ENCODE measurements at regions not wholly inside any gene's neighbourhood (a gene's known extent, or its start where the extent isn't known, plus 50 kb on each side); places are given as distances from the start of the nearest gene placed in this dataset.

DNA sequence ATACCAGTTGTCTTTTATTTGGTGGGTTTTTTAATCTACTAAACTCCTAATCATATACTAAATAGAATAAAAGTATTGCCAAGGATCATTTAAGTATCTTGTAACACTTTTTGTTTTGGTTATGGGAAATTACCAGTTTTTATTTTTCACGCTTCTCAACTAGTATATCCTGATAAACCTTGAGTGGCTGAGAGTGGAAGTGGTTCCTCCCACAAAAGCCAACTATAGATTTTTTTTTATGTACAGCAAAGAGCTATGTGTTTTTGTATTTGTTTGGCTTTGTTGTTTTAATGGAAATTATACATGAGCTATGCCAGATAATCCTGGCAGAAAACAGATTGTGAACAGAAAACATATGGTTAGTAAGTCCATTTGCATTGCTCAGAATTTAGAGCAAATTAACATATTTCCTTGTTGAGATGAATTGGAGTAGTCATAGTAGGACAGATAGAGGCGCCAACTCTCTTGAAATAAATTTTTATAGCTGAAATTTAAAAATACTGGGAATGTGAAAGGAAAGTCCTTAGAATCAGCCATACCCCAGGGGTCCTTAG lies 60.9 kb upstream of the PSMA6 start:
- Histone ChIP-seq H3K4me3 (replicated peaks in 1 of 4; ENCODE audit: control extremely low read depth in 1 of 4, insufficient read depth in 1 of 4, low read depth in 3 of 4, low read length in 4 of 4) (no peak overlapping the region), H3K4me1 (ENCODE audit: control insufficient read depth, extremely low read depth, insufficient read depth, low read length) (no peaks in the 10 kb centered on the region), H2AFZ (ENCODE audit: low read length) (no peak overlapping the region), H4K20me1 (ENCODE audit: control insufficient read depth, extremely low read depth, insufficient read depth, low read length) (no peaks in the 10 kb centered on the region), H3K9me3 (ENCODE audit: control insufficient read depth, insufficient read depth, low read depth, low read length) (no peaks in the 10 kb centered on the region), H3K36me3 (ENCODE audit: control insufficient read depth, insufficient read depth, low read length) (no peaks in the 10 kb centered on the region), H3K27ac (ENCODE audit: insufficient read depth, low read length) (no peak overlapping the region), H3K27me3 (ENCODE audit: control insufficient read depth, insufficient read depth, low read length) (no peaks in the 10 kb centered on the region), H3K79me2 (ENCODE audit: control insufficient read depth, insufficient read depth, low read length) (no peaks in the 10 kb centered on the region), H3K4me2 (ENCODE audit: extremely low read depth, insufficient read depth, low read length) (no peak overlapping the region), H3K9ac (ENCODE audit: insufficient read depth, low read length) (no peak overlapping the region)
- DNase-seq (ENCODE audit: low read depth in 2 of 2), result peak in 1 of 2 donors; percentile 22
- no peak for TF ChIP-seq CTCF (conservative IDR thresholded peaks at IDR 0.05 in 1 of 2, IDR thresholded peaks at IDR 0.05 in 1 of 2; ENCODE audit: low read depth in 1 of 2, low read length in 2 of 2)
- no peak for TF ChIP-seq EZH2 (IDR thresholded peaks at IDR 0.05; ENCODE audit: low read length, missing control alignments)

DNA sequence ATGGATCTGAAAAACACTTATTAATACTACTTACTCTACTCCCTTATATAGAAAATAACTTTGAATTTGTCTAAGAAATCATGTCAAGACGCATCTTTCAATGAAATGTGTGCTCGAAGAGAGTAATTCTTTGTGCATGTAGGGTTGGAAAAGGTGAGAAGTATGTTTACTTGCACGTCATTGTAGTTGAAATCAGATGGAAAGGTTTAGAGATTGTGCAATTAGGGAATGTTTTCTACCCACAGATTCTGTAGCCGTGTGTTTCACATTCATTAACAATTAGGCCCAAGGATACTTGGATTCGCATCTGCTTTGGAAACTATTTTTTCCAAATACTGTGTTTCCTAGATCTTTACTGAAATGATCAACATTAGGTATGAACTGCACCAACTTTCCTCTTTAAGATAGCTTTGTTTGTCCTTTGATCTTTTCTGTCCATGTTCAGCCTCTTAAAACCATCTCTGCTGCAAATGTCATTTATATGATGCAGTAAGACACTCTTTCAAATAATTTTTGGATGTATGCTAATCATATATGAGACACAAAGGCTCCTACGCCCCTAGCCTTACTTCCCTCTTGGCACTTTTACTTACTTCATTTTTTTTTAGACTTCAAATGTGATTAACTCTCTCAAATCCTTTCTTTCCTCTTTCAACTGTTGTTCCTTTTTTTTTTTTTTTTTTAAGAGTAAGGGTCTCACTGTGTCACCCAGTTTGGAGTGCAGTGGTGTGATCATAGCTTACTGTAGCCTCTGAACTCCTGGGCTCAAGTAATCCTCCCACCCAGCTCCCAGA lies 58.0 kb upstream of the PSMA6 start:
- Histone ChIP-seq H3K4me2 (ENCODE audit: extremely low read depth, insufficient read depth, low read length) (no peak overlapping the region), H4K20me1 (ENCODE audit: control insufficient read depth, extremely low read depth, insufficient read depth, low read length) (no peaks in the 10 kb centered on the region), H2AFZ (ENCODE audit: low read length) (no peak overlapping the region), H3K79me2 (ENCODE audit: control insufficient read depth, insufficient read depth, low read length) (no peaks in the 10 kb centered on the region), H3K4me3 (replicated peaks in 1 of 4; ENCODE audit: control extremely low read depth in 1 of 4, insufficient read depth in 1 of 4, low read depth in 3 of 4, low read length in 4 of 4) (no peak overlapping the region), H3K9me3 (ENCODE audit: control insufficient read depth, insufficient read depth, low read depth, low read length) (no peaks in the 10 kb centered on the region), H3K4me1 (ENCODE audit: control insufficient read depth, extremely low read depth, insufficient read depth, low read length) (no peaks in the 10 kb centered on the region), H3K9ac (ENCODE audit: insufficient read depth, low read length) (no peak overlapping the region), H3K27me3 (ENCODE audit: control insufficient read depth, insufficient read depth, low read length) (no peaks in the 10 kb centered on the region), H3K27ac (ENCODE audit: insufficient read depth, low read length) (no peak overlapping the region), H3K36me3 (ENCODE audit: control insufficient read depth, insufficient read depth, low read length) (no peaks in the 10 kb centered on the region)
- TF ChIP-seq CTCF (conservative IDR thresholded peaks at IDR 0.05 in 1 of 2, IDR thresholded peaks at IDR 0.05 in 1 of 2; ENCODE audit: low read depth in 1 of 2, low read length in 2 of 2) (no peak), EZH2 (IDR thresholded peaks at IDR 0.05; ENCODE audit: low read length, missing control alignments) (no peak)
- DNase-seq (ENCODE audit: low read depth in 2 of 2), result peak in 1 of 2 donors; percentile 34

DNA sequence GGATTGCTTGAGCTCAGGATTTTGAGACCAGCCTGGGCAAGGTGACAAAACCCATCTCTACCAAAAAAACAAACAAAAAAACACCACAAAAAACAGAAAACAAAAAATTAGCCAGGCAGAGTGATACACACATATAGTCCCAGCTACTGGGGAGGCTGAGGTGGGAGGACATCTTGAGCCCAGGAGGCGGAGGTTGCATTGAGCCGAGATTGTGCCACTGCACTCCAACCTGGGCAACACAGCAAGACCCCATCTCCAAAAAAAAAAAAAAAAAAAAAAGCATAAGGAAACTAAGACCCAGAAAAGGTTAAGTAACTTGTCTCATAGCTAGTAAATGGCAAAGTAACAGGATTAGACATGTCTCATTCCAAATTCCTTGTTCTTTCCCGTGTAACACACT lies 56.3 kb upstream of the PSMA6 start:
- H3K27me3 ChIP-seq (ENCODE audit: control insufficient read depth, insufficient read depth, low read length), result no peaks in the 10 kb centered on the region
- no peak overlapping the region for H3K27ac ChIP-seq (ENCODE audit: insufficient read depth, low read length)
- no peaks in the 10 kb centered on the region for H3K79me2 ChIP-seq (ENCODE audit: control insufficient read depth, insufficient read depth, low read length)
- no peak overlapping the region for H3K4me2 ChIP-seq (ENCODE audit: extremely low read depth, insufficient read depth, low read length)
- TF ChIP-seq EZH2 (IDR thresholded peaks at IDR 0.05; ENCODE audit: low read length, missing control alignments) (no peak), CTCF (conservative IDR thresholded peaks at IDR 0.05 in 1 of 2, IDR thresholded peaks at IDR 0.05 in 1 of 2; ENCODE audit: low read depth in 1 of 2, low read length in 2 of 2) (no peak)
- DNase-seq (ENCODE audit: low read depth in 2 of 2), result no peak
- no peaks in the 10 kb centered on the region for H3K36me3 ChIP-seq (ENCODE audit: control insufficient read depth, insufficient read depth, low read length)
- no peak overlapping the region for H3K4me3 ChIP-seq (replicated peaks in 1 of 4; ENCODE audit: control extremely low read depth in 1 of 4, insufficient read depth in 1 of 4, low read depth in 3 of 4, low read length in 4 of 4)
- no peaks in the 10 kb centered on the region for H4K20me1 ChIP-seq (ENCODE audit: control insufficient read depth, extremely low read depth, insufficient read depth, low read length)
- no peak overlapping the region for H2AFZ ChIP-seq (ENCODE audit: low read length)
- H3K4me1 ChIP-seq (ENCODE audit: control insufficient read depth, extremely low read depth, insufficient read depth, low read length), result no peaks in the 10 kb centered on the region
- H3K9ac ChIP-seq (ENCODE audit: insufficient read depth, low read length), result no peak overlapping the region
- H3K9me3 ChIP-seq (ENCODE audit: control insufficient read depth, insufficient read depth, low read depth, low read length), result no peaks in the 10 kb centered on the region
